NCI-H1417 (cell line): ENCODE measurements at regions not wholly inside any gene's neighbourhood (a gene's known extent, or its start where the extent isn't known, plus 50 kb on each side); places are given as distances from the start of the nearest gene placed in this dataset.

Source experiments
- DNase-seq, 3 experiments: peaks; one replicate each; lab custom pipeline; 2025; lab: John Stamatoyannopoulos, UW

GRCh38 chr9:20117482-20117881, 328.6 kb upstream of the SLC24A2 start:
- DNase-seq, result no peak

- DNase-seq, result no peak
Observed at GRCh38 chr9:20114974-20115373, 326.1 kb upstream of the SLC24A2 start.

GRCh38 chr9:20112205-20112783, 323.5 kb upstream of the SLC24A2 start:
- DNase-seq, result no peak

GRCh38 chr9:20111173-20111843, 322.5 kb upstream of the SLC24A2 start:
- peak in 1 of 3 experiments; percentile 2 for DNase-seq

GRCh38 chr9:20095430-20096092, 306.7 kb upstream of the SLC24A2 start:
- DNase-seq, result no peak

- no peak for DNase-seq
Observed at GRCh38 chr9:20092561-20092960, 303.7 kb upstream of the SLC24A2 start.

- DNase-seq, result no peak
Observed at GRCh38 chr9:20087481-20087880, 298.6 kb upstream of the SLC24A2 start.

- no peak for DNase-seq
Observed at GRCh38 chr9:20085842-20086241, 297.0 kb upstream of the SLC24A2 start.

GRCh38 chr9:20084125-20084524, 295.3 kb upstream of the SLC24A2 start:
- DNase-seq, result no peak

- no peak for DNase-seq
Observed at GRCh38 chr9:20083390-20083789, 294.6 kb upstream of the SLC24A2 start.

- DNase-seq, result no peak
Observed at GRCh38 chr9:20082831-20083230, 294.0 kb upstream of the SLC24A2 start.

GRCh38 chr9:20082406-20082805, 293.6 kb upstream of the SLC24A2 start:
- DNase-seq, result no peak

GRCh38 chr9:20078246-20078645, 289.4 kb upstream of the SLC24A2 start:
- DNase-seq, result no peak

GRCh38 chr9:20074291-20074690, 285.5 kb upstream of the SLC24A2 start:
- DNase-seq, result no peak

GRCh38 chr9:20070336-20070735, 281.5 kb upstream of the SLC24A2 start:
- DNase-seq, result no peak

- DNase-seq, result peak in 2 of 3 experiments; percentile 12 to 33
Observed at GRCh38 chr9:20065796-20066700, 277.2 kb upstream of the SLC24A2 start.

GRCh38 chr9:20065046-20065445, 276.2 kb upstream of the SLC24A2 start:
- DNase-seq, result no peak

- DNase-seq, result peak in 1 of 3 experiments; percentile 12
Observed at GRCh38 chr9:20054734-20055133, 265.9 kb upstream of the SLC24A2 start.

- DNase-seq, result no peak
Observed at GRCh38 chr9:20048985-20049384, 260.1 kb upstream of the SLC24A2 start.

GRCh38 chr9:20048437-20048836, 259.6 kb upstream of the SLC24A2 start:
- no peak for DNase-seq

GRCh38 chr9:20044686-20045085, 255.8 kb upstream of the SLC24A2 start:
- DNase-seq, result no peak

GRCh38 chr9:20043461-20043860, 254.6 kb upstream of the SLC24A2 start:
- no peak for DNase-seq
